ENCODE measurements at regions not wholly inside any gene's neighbourhood (a gene's known extent, or its start where the extent isn't known, plus 50 kb on each side); places are given as distances from the start of the nearest gene placed in this dataset.

- TF ChIP-seq CTCF (IDR thresholded peaks at IDR 0.05; ENCODE audit: low read depth, low read length): no peak
- no peak for TF ChIP-seq EZH2phosphoT487 (IDR thresholded peaks at IDR 0.05; ENCODE audit: low read depth)
These were observed 323.6 kb upstream of the HS6ST1 start for GRCh38 chr2:128642316-128642715.
